Caco-2 (cell line): ENCODE measurements at regions not wholly inside any gene's neighbourhood (a gene's known extent, or its start where the extent isn't known, plus 50 kb on each side); places are given as distances from the start of the nearest gene placed in this dataset.

ENCODE experiments used
- BruUV-seq: library from RNA; stranded (reverse); fragments of 400-500 nt; replicated peaks from 2 replicates; lab custom pipeline; 2021; lab: Mats Ljungman, UMichigan
- CTCF ChIA-PET: fragments of 300-600 bp; sonication (Branson Sonifier 250); formaldehyde crosslinking; loops from one replicate; lab custom pipeline; 2022; ENCODE audit warnings: antibody characterized with exemption; lab: Charles Lee
- POLR2A ChIA-PET: fragments of 300-600 bp; sonication (Branson Sonifier 250); formaldehyde crosslinking; loops from one replicate; lab custom pipeline; 2022; ENCODE audit warnings: antibody characterized with exemption; lab: Charles Lee
- DNase-seq, 2 experiments: peaks; one replicate each; pipeline versions ENCODE4 v3.0.0 to v3.0.0-alpha.2; 2020 to 2022
- H3K27me3 ChIP-seq: replicated peaks from 2 replicates; pipeline ENCODE4 v1.6.0; 2011; ENCODE audit warnings: low read length; ENCODE audit not compliant: control insufficient read depth, insufficient read depth
- H3K36me3 ChIP-seq: 2 replicates; pipeline ENCODE4 v1.5.1; 2011; ENCODE audit warnings: low read length; ENCODE audit not compliant: control insufficient read depth, insufficient read depth
- H3K4me1 ChIP-seq: fragments of 250-450 bp; sonication (Bioruptor Pico); 2 replicates; pipeline ENCODE4 v1.5.1; 2020; ENCODE audit warnings: mild to moderate bottlenecking
- H3K4me3 ChIP-seq: 2 replicates; pipeline ENCODE4 v1.5.1; 2011; ENCODE audit warnings: low read depth, mild to moderate bottlenecking, control low read depth, low read length
- H3K9me3 ChIP-seq: fragments of 250-450 bp; sonication (Bioruptor Pico); 2 replicates; pipeline ENCODE4 v1.5.1; 2020; ENCODE audit warnings: mild to moderate bottlenecking, moderate library complexity
- H3K27ac Mint-ChIP-seq: one replicate; pipeline ENCODE4 v1.8.0; 2022; ENCODE audit warnings: mixed read lengths; ENCODE audit not compliant: unreplicated experiment
- H3K27me3 Mint-ChIP-seq: one replicate; pipeline ENCODE4 v1.8.0; 2022; ENCODE audit warnings: mixed read lengths; ENCODE audit not compliant: insufficient read depth, unreplicated experiment
- H3K36me3 Mint-ChIP-seq: one replicate; pipeline ENCODE4 v1.8.0; 2022; ENCODE audit warnings: mild to moderate bottlenecking, mixed read lengths; ENCODE audit not compliant: insufficient read depth, unreplicated experiment
- H3K4me1 Mint-ChIP-seq: one replicate; pipeline ENCODE4 v1.8.0; 2022; ENCODE audit warnings: low read depth, mixed read lengths; ENCODE audit not compliant: unreplicated experiment
- H3K4me3 Mint-ChIP-seq: one replicate; pipeline ENCODE4 v1.8.0; 2022; ENCODE audit warnings: mild to moderate bottlenecking, moderate library complexity, mixed read lengths; ENCODE audit not compliant: unreplicated experiment
- H3K9me3 Mint-ChIP-seq: one replicate; pipeline ENCODE4 v1.8.0; 2022; ENCODE audit warnings: mixed read lengths; ENCODE audit not compliant: unreplicated experiment
- CTCF ChIP-seq, 2 experiments: fragments of 200-600 bp in 1 of 2; IDR thresholded peaks; 1 replicate in 1 of 2; 2 replicates in 1 of 2; pipeline versions ENCODE4 v1.5.1 to v1.8.0; 2011 to 2022; ENCODE audit warnings: antibody characterized with exemption in 1 of 2, control low read depth in 1 of 2, inconsistent platforms in 1 of 2, low read depth in 1 of 2, low read length in 1 of 2, mild to moderate bottlenecking in 1 of 2, moderate library complexity in 1 of 2; ENCODE audit not compliant: insufficient read depth in 1 of 2, severe bottlenecking in 1 of 2, unreplicated experiment in 1 of 2
- intact Hi-C: fragments of 100-400 bp; cut with micrococcal nuclease; formaldehyde crosslinking; loops from one replicate; pipeline ENCODE4 v1.10.0; 2022; ENCODE audit not compliant: unreplicated experiment

- Mint-ChIP-seq H3K4me3 (no peak overlapping the region), H3K9me3 (no peaks in the 10 kb centered on the region), H3K27me3 (no peaks in the 10 kb centered on the region), H3K27ac (peak overlapping the region; percentile 67), H3K4me1 (no peaks in the 10 kb centered on the region), H3K36me3 (no peaks in the 10 kb centered on the region)
- no peak for DNase-seq
- H3K4me1 ChIP-seq = peaks cover 17% of the 10 kb centered on the region; the same call in 1 of the 2 replicates
- no peak overlapping the region for H3K4me3 ChIP-seq
- H3K27me3 ChIP-seq = no peaks in the 10 kb centered on the region
- H3K36me3 ChIP-seq = no peaks in the 10 kb centered on the region
- H3K9me3 ChIP-seq = no peaks in the 10 kb centered on the region
- intact Hi-C loops = loop anchor here (10.0 kb wide), 2 partner anchors 203 to 247 kb away; no protein-coding TSS in a partner anchor
- BruUV-seq = no TSS peak
- POLR2A ChIA-PET = no interaction called here
- CTCF ChIA-PET = no interaction called here
- TF ChIP-seq CTCF (IDR thresholded peaks at IDR 0.05; ENCODE audit: insufficient read depth in 1 of 2, low read depth in 1 of 2, low read length in 1 of 2, severe bottlenecking in 1 of 2, unreplicated experiment in 1 of 2) = no peak
Observed at GRCh38 chrX:40261833-40262156, 164.0 kb upstream of the BCOR start.

GRCh38 chrX:40260146-40260747 is 162.5 kb upstream of the BCOR start:
- DNase-seq = no peak
- Histone ChIP-seq H3K9me3 (no peaks in the 10 kb centered on the region), H3K4me1 (peaks cover 10% of the 10 kb centered on the region; the same call in 1 of the 2 replicates), H3K4me3 (no peak overlapping the region), H3K36me3 (no peaks in the 10 kb centered on the region), H3K27me3 (no peaks in the 10 kb centered on the region)
- H3K4me3 Mint-ChIP-seq = no peak overlapping the region
- ChIA-PET CTCF (no interaction called here), POLR2A (no interaction called here)
- intact Hi-C loops = loop anchor here (10.0 kb wide), 2 partner anchors 205 to 245 kb away; no protein-coding TSS in a partner anchor
- TF ChIP-seq CTCF (IDR thresholded peaks at IDR 0.05; ENCODE audit: insufficient read depth in 1 of 2, low read depth in 1 of 2, low read length in 1 of 2, severe bottlenecking in 1 of 2, unreplicated experiment in 1 of 2) = no peak
- H3K27ac Mint-ChIP-seq = no peak overlapping the region
- no TSS peak for BruUV-seq
- H3K27me3 Mint-ChIP-seq = no peaks in the 10 kb centered on the region
- H3K4me1 Mint-ChIP-seq = no peaks in the 10 kb centered on the region
- no peaks in the 10 kb centered on the region for H3K36me3 Mint-ChIP-seq
- no peaks in the 10 kb centered on the region for H3K9me3 Mint-ChIP-seq

- TF ChIP-seq CTCF (IDR thresholded peaks at IDR 0.05; ENCODE audit: insufficient read depth in 1 of 2, low read depth in 1 of 2, low read length in 1 of 2, severe bottlenecking in 1 of 2, unreplicated experiment in 1 of 2) = no peak
- Histone ChIP-seq H3K36me3 (no peaks in the 10 kb centered on the region), H3K4me3 (no peak overlapping the region), H3K4me1 (peaks cover 10% of the 10 kb centered on the region; the same call in 1 of the 2 replicates), H3K27me3 (no peaks in the 10 kb centered on the region), H3K9me3 (no peaks in the 10 kb centered on the region)
- Mint-ChIP-seq H3K36me3 (no peaks in the 10 kb centered on the region), H3K4me3 (no peak overlapping the region), H3K9me3 (no peaks in the 10 kb centered on the region), H3K27ac (no peak overlapping the region), H3K4me1 (no peaks in the 10 kb centered on the region), H3K27me3 (no peaks in the 10 kb centered on the region)
- no TSS peak for BruUV-seq
- CTCF ChIA-PET = no interaction called here
- DNase-seq = no peak
- POLR2A ChIA-PET = no interaction called here
- intact Hi-C loops = no loop called here
Observed at GRCh38 chrX:40258909-40259308, 161.2 kb upstream of the BCOR start.
